ENCODE measurements at regions not wholly inside any gene's neighbourhood (a gene's known extent, or its start where the extent isn't known, plus 50 kb on each side); places are given as distances from the start of the nearest gene placed in this dataset.

DNA sequence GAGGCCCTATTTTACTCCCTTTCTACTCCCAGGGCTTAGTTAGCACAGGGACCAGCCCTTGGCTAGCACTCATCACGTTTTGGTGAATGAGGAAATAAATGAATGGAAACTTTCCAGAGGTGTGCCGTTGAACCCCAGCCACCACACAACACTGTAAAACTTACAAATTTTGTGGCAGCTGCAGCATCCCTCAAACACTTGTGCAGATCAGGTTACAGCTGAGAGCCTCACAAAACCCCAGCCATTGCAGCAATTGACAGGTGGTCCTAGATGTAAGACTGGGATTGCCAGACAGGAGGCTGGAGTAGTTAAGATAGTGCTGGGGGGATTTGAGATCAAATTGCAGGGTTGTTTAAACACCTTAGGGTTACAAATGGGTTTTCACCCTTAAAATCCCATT is 482.2 kb upstream of the KIF2A start (continued):
- TF ChIP-seq, protein P1, sequence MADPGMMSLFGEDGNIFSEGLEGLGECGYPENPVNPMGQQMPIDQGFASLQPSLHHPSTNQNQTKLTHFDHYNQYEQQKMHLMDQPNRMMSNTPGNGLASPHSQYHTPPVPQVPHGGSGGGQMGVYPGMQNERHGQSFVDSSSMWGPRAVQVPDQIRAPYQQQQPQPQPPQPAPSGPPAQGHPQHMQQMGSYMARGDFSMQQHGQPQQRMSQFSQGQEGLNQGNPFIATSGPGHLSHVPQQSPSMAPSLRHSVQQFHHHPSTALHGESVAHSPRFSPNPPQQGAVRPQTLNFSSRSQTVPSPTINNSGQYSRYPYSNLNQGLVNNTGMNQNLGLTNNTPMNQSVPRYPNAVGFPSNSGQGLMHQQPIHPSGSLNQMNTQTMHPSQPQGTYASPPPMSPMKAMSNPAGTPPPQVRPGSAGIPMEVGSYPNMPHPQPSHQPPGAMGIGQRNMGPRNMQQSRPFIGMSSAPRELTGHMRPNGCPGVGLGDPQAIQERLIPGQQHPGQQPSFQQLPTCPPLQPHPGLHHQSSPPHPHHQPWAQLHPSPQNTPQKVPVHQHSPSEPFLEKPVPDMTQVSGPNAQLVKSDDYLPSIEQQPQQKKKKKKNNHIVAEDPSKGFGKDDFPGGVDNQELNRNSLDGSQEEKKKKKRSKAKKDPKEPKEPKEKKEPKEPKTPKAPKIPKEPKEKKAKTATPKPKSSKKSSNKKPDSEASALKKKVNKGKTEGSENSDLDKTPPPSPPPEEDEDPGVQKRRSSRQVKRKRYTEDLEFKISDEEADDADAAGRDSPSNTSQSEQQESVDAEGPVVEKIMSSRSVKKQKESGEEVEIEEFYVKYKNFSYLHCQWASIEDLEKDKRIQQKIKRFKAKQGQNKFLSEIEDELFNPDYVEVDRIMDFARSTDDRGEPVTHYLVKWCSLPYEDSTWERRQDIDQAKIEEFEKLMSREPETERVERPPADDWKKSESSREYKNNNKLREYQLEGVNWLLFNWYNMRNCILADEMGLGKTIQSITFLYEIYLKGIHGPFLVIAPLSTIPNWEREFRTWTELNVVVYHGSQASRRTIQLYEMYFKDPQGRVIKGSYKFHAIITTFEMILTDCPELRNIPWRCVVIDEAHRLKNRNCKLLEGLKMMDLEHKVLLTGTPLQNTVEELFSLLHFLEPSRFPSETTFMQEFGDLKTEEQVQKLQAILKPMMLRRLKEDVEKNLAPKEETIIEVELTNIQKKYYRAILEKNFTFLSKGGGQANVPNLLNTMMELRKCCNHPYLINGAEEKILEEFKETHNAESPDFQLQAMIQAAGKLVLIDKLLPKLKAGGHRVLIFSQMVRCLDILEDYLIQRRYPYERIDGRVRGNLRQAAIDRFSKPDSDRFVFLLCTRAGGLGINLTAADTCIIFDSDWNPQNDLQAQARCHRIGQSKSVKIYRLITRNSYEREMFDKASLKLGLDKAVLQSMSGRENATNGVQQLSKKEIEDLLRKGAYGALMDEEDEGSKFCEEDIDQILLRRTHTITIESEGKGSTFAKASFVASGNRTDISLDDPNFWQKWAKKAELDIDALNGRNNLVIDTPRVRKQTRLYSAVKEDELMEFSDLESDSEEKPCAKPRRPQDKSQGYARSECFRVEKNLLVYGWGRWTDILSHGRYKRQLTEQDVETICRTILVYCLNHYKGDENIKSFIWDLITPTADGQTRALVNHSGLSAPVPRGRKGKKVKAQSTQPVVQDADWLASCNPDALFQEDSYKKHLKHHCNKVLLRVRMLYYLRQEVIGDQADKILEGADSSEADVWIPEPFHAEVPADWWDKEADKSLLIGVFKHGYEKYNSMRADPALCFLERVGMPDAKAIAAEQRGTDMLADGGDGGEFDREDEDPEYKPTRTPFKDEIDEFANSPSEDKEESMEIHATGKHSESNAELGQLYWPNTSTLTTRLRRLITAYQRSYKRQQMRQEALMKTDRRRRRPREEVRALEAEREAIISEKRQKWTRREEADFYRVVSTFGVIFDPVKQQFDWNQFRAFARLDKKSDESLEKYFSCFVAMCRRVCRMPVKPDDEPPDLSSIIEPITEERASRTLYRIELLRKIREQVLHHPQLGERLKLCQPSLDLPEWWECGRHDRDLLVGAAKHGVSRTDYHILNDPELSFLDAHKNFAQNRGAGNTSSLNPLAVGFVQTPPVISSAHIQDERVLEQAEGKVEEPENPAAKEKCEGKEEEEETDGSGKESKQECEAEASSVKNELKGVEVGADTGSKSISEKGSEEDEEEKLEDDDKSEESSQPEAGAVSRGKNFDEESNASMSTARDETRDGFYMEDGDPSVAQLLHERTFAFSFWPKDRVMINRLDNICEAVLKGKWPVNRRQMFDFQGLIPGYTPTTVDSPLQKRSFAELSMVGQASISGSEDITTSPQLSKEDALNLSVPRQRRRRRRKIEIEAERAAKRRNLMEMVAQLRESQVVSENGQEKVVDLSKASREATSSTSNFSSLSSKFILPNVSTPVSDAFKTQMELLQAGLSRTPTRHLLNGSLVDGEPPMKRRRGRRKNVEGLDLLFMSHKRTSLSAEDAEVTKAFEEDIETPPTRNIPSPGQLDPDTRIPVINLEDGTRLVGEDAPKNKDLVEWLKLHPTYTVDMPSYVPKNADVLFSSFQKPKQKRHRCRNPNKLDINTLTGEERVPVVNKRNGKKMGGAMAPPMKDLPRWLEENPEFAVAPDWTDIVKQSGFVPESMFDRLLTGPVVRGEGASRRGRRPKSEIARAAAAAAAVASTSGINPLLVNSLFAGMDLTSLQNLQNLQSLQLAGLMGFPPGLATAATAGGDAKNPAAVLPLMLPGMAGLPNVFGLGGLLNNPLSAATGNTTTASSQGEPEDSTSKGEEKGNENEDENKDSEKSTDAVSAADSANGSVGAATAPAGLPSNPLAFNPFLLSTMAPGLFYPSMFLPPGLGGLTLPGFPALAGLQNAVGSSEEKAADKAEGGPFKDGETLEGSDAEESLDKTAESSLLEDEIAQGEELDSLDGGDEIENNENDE (IDR thresholded peaks at IDR 0.05; ENCODE audit: insufficient replicate concordance, low read length): no peak
- TF ChIP-seq, protein P2, sequence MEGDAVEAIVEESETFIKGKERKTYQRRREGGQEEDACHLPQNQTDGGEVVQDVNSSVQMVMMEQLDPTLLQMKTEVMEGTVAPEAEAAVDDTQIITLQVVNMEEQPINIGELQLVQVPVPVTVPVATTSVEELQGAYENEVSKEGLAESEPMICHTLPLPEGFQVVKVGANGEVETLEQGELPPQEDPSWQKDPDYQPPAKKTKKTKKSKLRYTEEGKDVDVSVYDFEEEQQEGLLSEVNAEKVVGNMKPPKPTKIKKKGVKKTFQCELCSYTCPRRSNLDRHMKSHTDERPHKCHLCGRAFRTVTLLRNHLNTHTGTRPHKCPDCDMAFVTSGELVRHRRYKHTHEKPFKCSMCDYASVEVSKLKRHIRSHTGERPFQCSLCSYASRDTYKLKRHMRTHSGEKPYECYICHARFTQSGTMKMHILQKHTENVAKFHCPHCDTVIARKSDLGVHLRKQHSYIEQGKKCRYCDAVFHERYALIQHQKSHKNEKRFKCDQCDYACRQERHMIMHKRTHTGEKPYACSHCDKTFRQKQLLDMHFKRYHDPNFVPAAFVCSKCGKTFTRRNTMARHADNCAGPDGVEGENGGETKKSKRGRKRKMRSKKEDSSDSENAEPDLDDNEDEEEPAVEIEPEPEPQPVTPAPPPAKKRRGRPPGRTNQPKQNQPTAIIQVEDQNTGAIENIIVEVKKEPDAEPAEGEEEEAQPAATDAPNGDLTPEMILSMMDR (IDR thresholded peaks at IDR 0.05; ENCODE audit: control extremely low read depth in 1 of 3, insufficient read depth in 1 of 3, low read depth in 1 of 3, low read length in 3 of 3): no peak
- TF ChIP-seq KDM1A (IDR thresholded peaks at IDR 0.05; ENCODE audit: borderline replicate concordance, low read length): no peak
- no peak for TF ChIP-seq TEAD4 (IDR thresholded peaks at IDR 0.05; ENCODE audit: low read depth, low read length)
- no peak for TF ChIP-seq GABPA (IDR thresholded peaks at IDR 0.05; ENCODE audit: borderline replicate concordance, insufficient read depth, low read length)
- TF ChIP-seq SRF (IDR thresholded peaks at IDR 0.05; ENCODE audit: low read depth, low read length): no peak
- TF ChIP-seq CREB1 (IDR thresholded peaks at IDR 0.05): no peak
- no peak for TF ChIP-seq POLR2AphosphoS5 (IDR thresholded peaks at IDR 0.05; ENCODE audit: low read depth, low read length)
- TF ChIP-seq KDM4A (IDR thresholded peaks at IDR 0.05; ENCODE audit: low read depth, low read length, severe bottlenecking): no peak
- TF ChIP-seq RXRA (IDR thresholded peaks at IDR 0.05; ENCODE audit: insufficient read depth, low read depth, low read length): no peak
